PC-9 (cell line): ENCODE measurements at regions not wholly inside any gene's neighbourhood (a gene's known extent, or its start where the extent isn't known, plus 50 kb on each side); places are given as distances from the start of the nearest gene placed in this dataset.

Experiments used
- BruUV-seq: library from RNA; stranded (reverse); fragments of 400-500 nt; replicated peaks from 2 replicates; lab custom pipeline; 2021; lab: Mats Ljungman, UMichigan
- CTCF ChIA-PET: fragments of 300-600 bp; sonication (Branson Sonifier 250); formaldehyde crosslinking; loops from one replicate; lab custom pipeline; 2022; ENCODE audit warnings: antibody characterized with exemption; lab: Charles Lee
- POLR2A ChIA-PET: fragments of 300-600 bp; sonication (Branson Sonifier 250); formaldehyde crosslinking; loops from one replicate; lab custom pipeline; 2022; ENCODE audit warnings: antibody characterized with exemption; ENCODE audit not compliant: unreplicated experiment; lab: Charles Lee
- DNase-seq, 2 experiments: peaks; one replicate each; pipeline versions ENCODE4 v3.0.0 to v3.0.0-alpha.2; 2015 to 2022; ENCODE audit warnings: mixed read lengths in 1 of 2
- H2AFZ ChIP-seq: fragments of 200-600 bp; sonication (generic); 2 replicates; pipeline ENCODE4 v1.8.1; 2017; ENCODE audit warnings: antibody characterized with exemption
- H3F3A ChIP-seq: fragments of 200-600 bp; sonication (generic); 2 replicates; pipeline ENCODE4 v1.8.1; 2017; ENCODE audit warnings: antibody characterized with exemption, mild to moderate bottlenecking, low read depth; ENCODE audit not compliant: insufficient read depth
- H3K27ac ChIP-seq: fragments of 200-600 bp; sonication (generic); 2 replicates; pipeline ENCODE4 v1.6.1; 2016; ENCODE audit warnings: mixed run types
- H3K27me3 ChIP-seq: fragments of 200-600 bp; sonication (generic); 2 replicates; pipeline ENCODE4 v1.6.1; 2016; ENCODE audit warnings: low read depth, mixed run types; ENCODE audit not compliant: insufficient read depth
- H3K36me3 ChIP-seq: fragments of 200-600 bp; sonication (generic); 2 replicates; pipeline ENCODE4 v1.6.1; 2016; ENCODE audit warnings: low read depth, mixed run types
- H3K4me1 ChIP-seq: fragments of 200-600 bp; sonication (generic); replicated peaks from 2 replicates; pipeline ENCODE4 v1.6.1; 2016; ENCODE audit warnings: mixed run types; ENCODE audit not compliant: insufficient read depth
- H3K4me2 ChIP-seq: fragments of 200-600 bp; sonication (generic); 2 replicates; pipeline ENCODE4 v1.6.1; 2017; ENCODE audit warnings: mixed run types
- H3K4me3 ChIP-seq: fragments of 200-600 bp; sonication (generic); 2 replicates; pipeline ENCODE4 v1.6.1; 2016; ENCODE audit warnings: mixed run types
- H3K79me2 ChIP-seq: fragments of 200-600 bp; sonication (generic); 2 replicates; pipeline ENCODE4 v1.6.1; 2017; ENCODE audit warnings: low read depth, mixed run types
- H3K9me2 ChIP-seq: fragments of 200-600 bp; sonication (generic); 2 replicates; pipeline ENCODE4 v1.8.1; 2017; ENCODE audit warnings: mild to moderate bottlenecking; ENCODE audit not compliant: insufficient read depth
- H3K9me3 ChIP-seq: fragments of 200-600 bp; sonication (generic); 2 replicates; pipeline ENCODE4 v1.8.1; 2016; ENCODE audit warnings: low read depth; ENCODE audit not compliant: insufficient read depth
- H4K20me1 ChIP-seq: fragments of 200-600 bp; sonication (generic); 2 replicates; pipeline ENCODE4 v1.8.1; 2017; ENCODE audit not compliant: insufficient read depth
- CTCF ChIP-seq: fragments of 200-600 bp; sonication (generic); conservative IDR thresholded peaks from 2 replicates; pipeline ENCODE4 v1.6.1; 2017; ENCODE audit warnings: mixed run types, antibody characterized with exemption, mild to moderate bottlenecking, moderate library complexity
- EZH2 ChIP-seq: fragments of 200-600 bp; sonication (generic); IDR thresholded peaks from 2 replicates; pipeline ENCODE4 v1.8.0; 2017; ENCODE audit warnings: antibody characterized with exemption, low read depth
- intact Hi-C: fragments of 100-400 bp; cut with micrococcal nuclease; formaldehyde crosslinking; loops from one replicate; pipeline ENCODE4 v1.10.0; 2022; ENCODE audit not compliant: unreplicated experiment

- CTCF ChIA-PET: no interaction called here
- no TSS peak for BruUV-seq
- Histone ChIP-seq H3K4me1 (no peaks in the 10 kb centered on the region), H3K9me3 (no peaks in the 10 kb centered on the region), H3K9me2 (no peaks in the 10 kb centered on the region), H2AFZ (no peak overlapping the region), H3K4me3 (no peak overlapping the region), H3K27ac (no peak overlapping the region), H3K79me2 (no peaks in the 10 kb centered on the region), H4K20me1 (no peaks in the 10 kb centered on the region; the same call in 1 of the 2 replicates), H3F3A (no peaks in the 10 kb centered on the region), H3K27me3 (no peaks in the 10 kb centered on the region), H3K36me3 (no peaks in the 10 kb centered on the region), H3K4me2 (no peak overlapping the region)
- POLR2A ChIA-PET: no interaction called here
- intact Hi-C loops: no loop called here
- no peak for TF ChIP-seq CTCF
- DNase-seq: no peak
Observed at GRCh38 chr16:26700250-26700649, 366.5 kb upstream of the C16orf82 start.

- CTCF ChIA-PET: no interaction called here
- no peaks in the 10 kb centered on the region for H3K9me2 ChIP-seq
- no peaks in the 10 kb centered on the region for H3K79me2 ChIP-seq
- POLR2A ChIA-PET: interaction anchor here (0.6 kb wide), 1 partner anchor 274 kb away, joined by 17 read pairs; no protein-coding TSS in a partner anchor
- DNase-seq: no peak
- TF ChIP-seq EZH2 (no peak), CTCF (no peak)
- no peaks in the 10 kb centered on the region; the same call in 1 of the 2 replicates for H4K20me1 ChIP-seq
- no peaks in the 10 kb centered on the region for H3K36me3 ChIP-seq
- H3K27me3 ChIP-seq: no peaks in the 10 kb centered on the region
- H3K4me1 ChIP-seq: no peaks in the 10 kb centered on the region
- H3K27ac ChIP-seq: no peak overlapping the region
- no TSS peak for BruUV-seq
- no peaks in the 10 kb centered on the region for H3F3A ChIP-seq
- H3K4me3 ChIP-seq: no peak overlapping the region
- H3K9me3 ChIP-seq: no peaks in the 10 kb centered on the region
- H3K4me2 ChIP-seq: no peak overlapping the region
- intact Hi-C loops: no loop called here
- H2AFZ ChIP-seq: no peak overlapping the region
Observed at GRCh38 chr16:26701243-26701886, 365.4 kb upstream of the C16orf82 start.

GRCh38 chr16:26705346-26705745 is 361.4 kb upstream of the C16orf82 start:
- no peaks in the 10 kb centered on the region for H3K36me3 ChIP-seq
- POLR2A ChIA-PET: no interaction called here
- H4K20me1 ChIP-seq: no peaks in the 10 kb centered on the region; the same call in 1 of the 2 replicates
- no peak for TF ChIP-seq CTCF
- TF ChIP-seq EZH2: no peak
- H3F3A ChIP-seq: no peaks in the 10 kb centered on the region
- H3K9me2 ChIP-seq: no peaks in the 10 kb centered on the region
- no peaks in the 10 kb centered on the region for H3K9me3 ChIP-seq
- no peak overlapping the region for H3K4me3 ChIP-seq
- no peak overlapping the region for H2AFZ ChIP-seq
- H3K4me2 ChIP-seq: no peak overlapping the region
- intact Hi-C loops: no loop called here
- no peaks in the 10 kb centered on the region for H3K27me3 ChIP-seq
- CTCF ChIA-PET: no interaction called here
- DNase-seq: no peak
- H3K4me1 ChIP-seq: no peaks in the 10 kb centered on the region
- H3K79me2 ChIP-seq: no peaks in the 10 kb centered on the region
- no TSS peak for BruUV-seq
- H3K27ac ChIP-seq: no peak overlapping the region
